GM12878 (cell line): ENCODE measurements at regions not wholly inside any gene's neighbourhood (a gene's known extent, or its start where the extent isn't known, plus 50 kb on each side); places are given as distances from the start of the nearest gene placed in this dataset.

Experiments used
- BRCA1 ChIP-seq: IDR thresholded peaks from 2 replicates; pipeline ENCODE4 v1.6.1; 2011; ENCODE audit warnings: low read depth, low read length, improper control_type of control experiment
- CBX3 ChIP-seq: fragments of 200-600 bp; sonication (generic); IDR thresholded peaks from 2 replicates; pipeline ENCODE4 v1.6.1; 2016; ENCODE audit warnings: low read depth, borderline replicate concordance
- CTCF ChIP-seq, 3 experiments: IDR thresholded peaks in 2 of 3; conservative IDR thresholded peaks in 1 of 3; 2 replicates each; pipeline ENCODE4 v1.5.1; 2011; ENCODE audit warnings: low read depth in 3 of 3, low read length in 3 of 3, mild to moderate bottlenecking in 3 of 3, control low read depth in 2 of 3, moderate library complexity in 2 of 3, inconsistent platforms in 1 of 3, mixed read lengths in 1 of 3; ENCODE audit not compliant: control insufficient read depth in 2 of 3, insufficient read depth in 1 of 3; ENCODE audit errors: extremely low read depth in 1 of 3
- EP300 ChIP-seq, 2 experiments: fragments of 150-350 bp in 1 of 2; IDR thresholded peaks; 2 replicates each; pipeline ENCODE4 v1.6.1; 2011 to 2012; ENCODE audit warnings: low read depth in 2 of 2, low read length in 2 of 2, borderline replicate concordance in 1 of 2, improper control_type of control experiment in 1 of 2, inconsistent platforms in 1 of 2; ENCODE audit not compliant: control insufficient read depth in 1 of 2
- EZH2 ChIP-seq: IDR thresholded peaks from 2 replicates; pipeline ENCODE4 v1.6.1; 2012; ENCODE audit warnings: low read depth, mild to moderate bottlenecking, control low read depth, inconsistent platforms, low read length, borderline replicate concordance; ENCODE audit not compliant: control insufficient read depth
- MEF2A ChIP-seq: IDR thresholded peaks from 2 replicates; pipeline ENCODE4 v1.6.1; 2011; ENCODE audit warnings: low read depth, mild to moderate bottlenecking, low read length, moderate library complexity; ENCODE audit not compliant: insufficient read depth
- RAD21 ChIP-seq: IDR thresholded peaks from 2 replicates; pipeline ENCODE4 v1.6.1; 2011; ENCODE audit warnings: mild to moderate bottlenecking, low read depth, low read length, moderate library complexity; ENCODE audit not compliant: insufficient read depth
- RAD51 ChIP-seq: fragments of 450-650 bp; IDR thresholded peaks from 2 replicates; pipeline ENCODE4 v1.6.1; 2016; ENCODE audit warnings: moderate library complexity, mild to moderate bottlenecking, inconsistent platforms
- SIN3A ChIP-seq: IDR thresholded peaks from 2 replicates; pipeline ENCODE4 v1.6.1; 2012; ENCODE audit warnings: low read depth, low read length, improper control_type of control experiment
- SMC3 ChIP-seq: IDR thresholded peaks from 2 replicates; pipeline ENCODE4 v1.6.1; 2011; ENCODE audit warnings: low read length, improper control_type of control experiment, borderline replicate concordance
- USF1 ChIP-seq: IDR thresholded peaks from 2 replicates; pipeline ENCODE4 v1.6.1; 2011; ENCODE audit warnings: borderline replicate concordance, low read depth, mild to moderate bottlenecking, moderate library complexity, mixed read lengths, low read length; ENCODE audit not compliant: insufficient read depth; ENCODE audit errors: extremely low read length
- TF ChIP-seq, protein P1 (sequence below): IDR thresholded peaks from 2 replicates; pipeline ENCODE4 v1.6.1; 2011; ENCODE audit warnings: low read depth, low read length, improper control_type of control experiment, borderline replicate concordance

- TF ChIP-seq MEF2A (no peak), BRCA1 (no peak), RAD51 (no peak), RAD21 (no peak), SIN3A (no peak), USF1 (no peak), SMC3 (no peak), CBX3 (no peak), EZH2 (no peak), CTCF (IDR thresholded peaks at IDR 0.05 in 2 of 3, conservative IDR thresholded peaks at IDR 0.05 in 1 of 3; ENCODE audit: control insufficient read depth in 2 of 3, extremely low read depth in 1 of 3, insufficient read depth in 1 of 3, low read depth in 3 of 3, low read length in 3 of 3) (no peak), EP300 (IDR thresholded peaks at IDR 0.05; ENCODE audit: borderline replicate concordance in 1 of 2, control insufficient read depth in 1 of 2, low read depth in 2 of 2, low read length in 2 of 2) (no peak)
- TF ChIP-seq, protein P1, sequence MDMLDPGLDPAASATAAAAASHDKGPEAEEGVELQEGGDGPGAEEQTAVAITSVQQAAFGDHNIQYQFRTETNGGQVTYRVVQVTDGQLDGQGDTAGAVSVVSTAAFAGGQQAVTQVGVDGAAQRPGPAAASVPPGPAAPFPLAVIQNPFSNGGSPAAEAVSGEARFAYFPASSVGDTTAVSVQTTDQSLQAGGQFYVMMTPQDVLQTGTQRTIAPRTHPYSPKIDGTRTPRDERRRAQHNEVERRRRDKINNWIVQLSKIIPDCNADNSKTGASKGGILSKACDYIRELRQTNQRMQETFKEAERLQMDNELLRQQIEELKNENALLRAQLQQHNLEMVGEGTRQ, result no peak
These were observed 72.0 kb downstream of the TTLL2 start for GRCh38 chr6:167396659-167397490.
